ENCODE measurements at regions not wholly inside any gene's neighbourhood (a gene's known extent, or its start where the extent isn't known, plus 50 kb on each side); places are given as distances from the start of the nearest gene placed in this dataset.

DNA sequence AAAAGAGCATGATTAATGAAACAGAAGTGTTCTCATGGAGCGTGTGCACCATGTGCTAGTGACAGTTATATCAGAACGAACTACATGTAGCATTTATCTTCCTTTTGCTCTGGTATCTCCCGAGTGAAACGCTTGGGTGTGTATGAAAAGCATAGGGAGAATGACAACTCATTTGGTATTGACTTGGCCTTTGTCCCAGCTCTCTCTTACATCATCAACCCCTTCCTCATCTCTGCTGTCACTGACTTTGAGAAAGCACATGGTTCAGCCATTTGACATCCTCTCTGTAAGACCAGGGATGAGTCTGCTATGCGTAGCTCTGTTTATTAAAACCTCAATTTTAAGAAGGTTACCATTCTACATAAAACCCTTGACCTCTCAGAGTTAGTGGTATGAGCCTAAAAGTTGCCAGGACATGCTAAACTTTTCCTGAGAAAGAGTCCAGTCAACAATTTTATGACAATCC is 201.0 kb downstream of the NRIP1 start:
- 88 to 90% methylated on average over 5 of the region's 5 CpGs for WGBS, 2 donors
- Histone ChIP-seq H3K27me3 (no peaks in the 10 kb centered on the region), H3K4me3 (replicated peaks in 1 of 3) (no peak overlapping the region), H3K4me1 (peaks cover 0 to 6% of the 10 kb centered on the region in 2 donors), H3K9me3 (no peaks in the 10 kb centered on the region), H3K27ac (no peak overlapping the region), H3K36me3 (no peaks in the 10 kb centered on the region)
- DNase-seq: no peak
- intact Hi-C loops (cut with DNase I): loop anchor here (5.0 kb wide), 1 partner anchor 624 kb away; no protein-coding TSS in a partner anchor
- no peak for TF ChIP-seq POLR2A (IDR thresholded peaks at IDR 0.05)
- TF ChIP-seq CTCF (IDR thresholded peaks at IDR 0.05): no peak

DNA sequence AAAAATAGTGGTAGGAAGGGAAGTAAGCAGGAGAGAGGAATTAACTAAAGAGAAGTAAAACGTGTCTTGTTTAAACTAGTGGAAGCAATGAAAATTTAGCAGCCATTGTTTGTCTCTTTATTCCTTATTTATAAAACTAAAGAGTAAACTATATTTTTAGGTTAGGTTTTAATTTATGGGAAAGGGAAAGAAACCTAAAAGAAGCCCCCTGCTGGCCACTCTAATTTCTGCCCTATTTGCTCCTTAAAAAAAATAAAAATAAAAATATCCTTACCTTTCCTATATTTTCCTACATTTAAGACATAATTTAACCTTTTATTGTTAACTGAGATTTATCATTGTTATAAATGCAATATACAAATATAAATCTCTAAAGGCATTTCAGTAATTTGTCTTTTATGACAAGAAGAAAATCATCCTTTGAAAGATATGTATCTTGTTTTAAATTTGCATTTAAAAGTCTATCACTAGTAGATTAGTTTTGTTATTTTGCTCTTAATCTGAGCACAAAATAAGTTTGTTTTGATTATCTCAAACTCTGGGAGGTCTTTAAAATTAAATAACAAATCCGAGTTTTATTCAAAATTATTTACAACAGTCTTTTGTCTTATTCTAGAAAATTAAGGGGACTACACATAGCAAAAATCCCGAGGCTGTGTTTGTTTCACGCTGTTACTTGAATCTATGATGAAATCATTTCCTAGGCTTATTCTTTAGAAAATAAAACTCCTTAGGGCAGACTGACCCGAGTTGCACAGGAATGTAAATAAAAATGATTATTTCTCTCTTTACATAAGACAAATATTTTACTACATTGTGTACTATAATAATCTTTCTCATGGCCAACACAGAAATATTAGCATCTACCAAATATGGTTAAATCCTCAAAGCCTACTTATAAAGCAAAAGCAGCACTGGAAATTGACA is 201.7 kb downstream of the NRIP1 start:
- TF ChIP-seq CTCF (IDR thresholded peaks at IDR 0.05): peak in 4 of 6 experiments; percentile 6 to 47 (median 18)
- TF ChIP-seq POLR2A (IDR thresholded peaks at IDR 0.05): no peak
- no peak for DNase-seq
- H3K9me3 ChIP-seq: no peaks in the 10 kb centered on the region
- H3K4me3 ChIP-seq (replicated peaks in 1 of 3): no peak overlapping the region
- H3K27me3 ChIP-seq: no peaks in the 10 kb centered on the region
- no peak overlapping the region for H3K27ac ChIP-seq
- WGBS, 2 donors: 64 to 65% methylated on average over 5 of the region's 5 CpGs
- no peaks in the 10 kb centered on the region for H3K36me3 ChIP-seq
- intact Hi-C loops (cut with DNase I): loop anchor here (5.0 kb wide), 1 partner anchor 624 kb away; no protein-coding TSS in a partner anchor
- no peaks in the 10 kb centered on the region for H3K4me1 ChIP-seq

- Histone ChIP-seq H3K4me3 (replicated peaks in 1 of 3) (no peak overlapping the region), H3K4me1 (no peaks in the 10 kb centered on the region), H3K9me3 (no peaks in the 10 kb centered on the region), H3K36me3 (no peaks in the 10 kb centered on the region), H3K27me3 (no peaks in the 10 kb centered on the region), H3K27ac (no peak overlapping the region)
- DNase-seq: no peak
- intact Hi-C loops (cut with DNase I): no loop called here
- TF ChIP-seq CTCF (IDR thresholded peaks at IDR 0.05) (no peak), POLR2A (IDR thresholded peaks at IDR 0.05) (no peak)
- 92 to 98% methylated on average over 2 of the region's 2 CpGs for WGBS, 2 donors
These were observed 206.5 kb downstream of the NRIP1 start for GRCh38 chr21:14858311-14858710.

- Histone ChIP-seq H3K4me3 (replicated peaks in 1 of 3) (no peak overlapping the region), H3K9me3 (no peaks in the 10 kb centered on the region), H3K36me3 (no peaks in the 10 kb centered on the region), H3K4me1 (no peaks in the 10 kb centered on the region), H3K27me3 (no peaks in the 10 kb centered on the region), H3K27ac (no peak overlapping the region)
- DNase-seq: no peak
- TF ChIP-seq CTCF (IDR thresholded peaks at IDR 0.05): no peak
- no peak for TF ChIP-seq POLR2A (IDR thresholded peaks at IDR 0.05)
- WGBS, 2 donors: 72 to 79% methylated on average over 2 of the region's 2 CpGs
- intact Hi-C loops (cut with DNase I): no loop called here
These were observed 207.3 kb downstream of the NRIP1 start for GRCh38 chr21:14857529-14857928.

DNA sequence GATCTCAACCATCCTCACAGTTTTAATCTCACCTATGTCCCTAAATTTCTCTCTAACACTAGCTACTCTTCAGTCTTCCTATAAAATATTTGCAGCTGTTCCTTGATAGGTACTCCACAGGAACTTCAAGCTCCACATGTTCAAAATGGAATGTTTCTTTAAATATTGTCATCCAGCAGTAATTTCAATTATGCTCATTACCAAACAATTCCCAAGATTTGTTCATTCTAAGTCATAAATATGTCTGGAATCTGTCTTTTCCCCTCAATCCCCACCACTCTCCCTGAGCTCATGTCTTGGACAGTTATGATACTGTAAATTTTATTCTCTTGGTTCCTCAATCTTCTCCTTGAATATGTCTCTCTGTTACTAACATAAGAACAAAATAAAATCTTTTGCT is 214.4 kb downstream of the NRIP1 start:
- H3K27ac ChIP-seq: no peak overlapping the region
- no peak for DNase-seq
- H3K4me1 ChIP-seq: no peaks in the 10 kb centered on the region
- TF ChIP-seq CTCF (IDR thresholded peaks at IDR 0.05) (no peak), POLR2A (IDR thresholded peaks at IDR 0.05) (no peak)
- no peaks in the 10 kb centered on the region for H3K27me3 ChIP-seq
- no peaks in the 10 kb centered on the region for H3K9me3 ChIP-seq
- no peak overlapping the region for H3K4me3 ChIP-seq (replicated peaks in 1 of 3)
- no peaks in the 10 kb centered on the region for H3K36me3 ChIP-seq
- intact Hi-C loops (cut with DNase I): no loop called here
